ENCODE measurements at regions not wholly inside any gene's neighbourhood (a gene's known extent, or its start where the extent isn't known, plus 50 kb on each side); places are given as distances from the start of the nearest gene placed in this dataset.
"Not testable (repeated sequence)": the region's sequence is repeated elsewhere in the genome, so short reads cannot be mapped to it uniquely, and the experiment has no call there.

DNA sequence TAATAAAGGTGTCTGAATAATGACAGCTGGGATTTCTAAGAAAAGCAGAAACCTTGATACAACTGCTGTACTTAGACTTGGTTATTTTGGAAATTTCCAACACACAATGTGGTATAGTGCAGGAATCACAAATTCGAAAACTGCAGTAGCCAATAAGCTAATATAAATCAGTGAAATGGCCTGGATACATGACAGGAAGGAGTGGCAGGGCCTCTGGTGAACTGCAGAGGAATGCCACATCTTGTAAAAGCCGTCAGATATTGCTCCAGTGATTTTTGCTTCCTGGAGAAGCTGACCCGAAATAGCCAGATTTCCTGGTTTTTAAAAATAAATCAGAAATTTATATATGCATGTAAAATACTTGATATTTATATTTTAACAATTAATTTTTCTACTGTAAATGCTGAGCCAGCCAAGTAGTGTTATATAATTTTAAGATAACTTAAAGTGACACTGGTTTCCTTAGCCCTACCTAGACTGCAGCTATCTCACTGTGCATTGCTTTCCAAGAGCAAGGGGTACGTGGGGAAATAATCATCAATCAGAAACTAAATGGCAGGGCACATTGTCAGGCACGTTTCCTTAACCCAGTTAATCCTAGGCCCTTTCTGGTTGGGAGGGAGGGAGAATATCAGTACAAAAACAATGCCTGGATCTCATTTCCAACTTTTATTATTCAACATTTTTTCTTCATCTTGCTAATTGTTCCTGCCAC, 182.4 kb downstream of the RASEF start:
- TF ChIP-seq SUZ12 (IDR thresholded peaks at IDR 0.05; ENCODE audit: extremely low read depth, insufficient read depth, insufficient read length) (no peak), YY1 (IDR thresholded peaks at IDR 0.05; ENCODE audit: insufficient read depth, insufficient read length) (no peak), ZNF274 (IDR thresholded peaks at IDR 0.05; ENCODE audit: low read depth, low read length) (no peak)
- Histone ChIP-seq H3K36me3 (ENCODE audit: insufficient read depth, insufficient read length, low read length) (no peaks in the 10 kb centered on the region), H3K4me3 (ENCODE audit: insufficient read length, low read depth) (no peak overlapping the region), H3K27me3 (ENCODE audit: insufficient read depth, insufficient read length) (no peaks in the 10 kb centered on the region), H3K4me1 (ENCODE audit: insufficient read depth, insufficient read length) (peaks cover 3% of the 10 kb centered on the region), H3K9ac (ENCODE audit: insufficient read length, low read depth) (no peak overlapping the region), H3K9me3 (ENCODE audit: insufficient read depth, low read length) (no peaks in the 10 kb centered on the region)
- DNase-seq (ENCODE audit: low read depth, low spot score) = no peak

DNA sequence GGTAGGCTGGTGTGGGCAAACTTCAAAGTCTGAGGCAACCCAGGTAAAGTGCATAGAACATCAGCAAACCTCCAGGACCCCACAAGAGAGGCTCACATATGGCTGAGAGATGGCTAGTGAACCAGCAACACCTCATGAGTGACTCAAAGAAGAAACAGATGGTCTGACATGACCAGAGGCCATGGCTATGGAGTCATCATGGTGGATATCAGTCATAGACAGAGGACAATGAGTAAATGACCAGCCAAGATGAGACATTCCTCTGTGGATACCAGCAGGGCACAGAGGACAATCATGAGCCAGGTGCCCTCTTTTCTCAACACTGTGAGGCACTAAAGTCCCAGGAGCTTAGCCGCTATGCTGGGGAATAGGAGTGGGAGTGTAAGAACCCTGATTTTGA, 180.8 kb downstream of the RASEF start:
- H3K36me3 ChIP-seq (ENCODE audit: insufficient read depth, insufficient read length, low read length) = no peaks in the 10 kb centered on the region
- no peak for TF ChIP-seq YY1 (IDR thresholded peaks at IDR 0.05; ENCODE audit: insufficient read depth, insufficient read length)
- no peak for TF ChIP-seq ZNF274 (IDR thresholded peaks at IDR 0.05; ENCODE audit: low read depth, low read length)
- no peak for TF ChIP-seq SUZ12 (IDR thresholded peaks at IDR 0.05; ENCODE audit: extremely low read depth, insufficient read depth, insufficient read length)
- no peaks in the 10 kb centered on the region for H3K27me3 ChIP-seq (ENCODE audit: insufficient read depth, insufficient read length)
- no peak overlapping the region for H3K9ac ChIP-seq (ENCODE audit: insufficient read length, low read depth)
- H3K4me3 ChIP-seq (ENCODE audit: insufficient read length, low read depth) = no peak overlapping the region
- H3K4me1 ChIP-seq (ENCODE audit: insufficient read depth, insufficient read length) = peaks cover 3% of the 10 kb centered on the region
- DNase-seq (ENCODE audit: low read depth, low spot score) = no peak
- H3K9me3 ChIP-seq (ENCODE audit: insufficient read depth, low read length) = no peaks in the 10 kb centered on the region

DNA sequence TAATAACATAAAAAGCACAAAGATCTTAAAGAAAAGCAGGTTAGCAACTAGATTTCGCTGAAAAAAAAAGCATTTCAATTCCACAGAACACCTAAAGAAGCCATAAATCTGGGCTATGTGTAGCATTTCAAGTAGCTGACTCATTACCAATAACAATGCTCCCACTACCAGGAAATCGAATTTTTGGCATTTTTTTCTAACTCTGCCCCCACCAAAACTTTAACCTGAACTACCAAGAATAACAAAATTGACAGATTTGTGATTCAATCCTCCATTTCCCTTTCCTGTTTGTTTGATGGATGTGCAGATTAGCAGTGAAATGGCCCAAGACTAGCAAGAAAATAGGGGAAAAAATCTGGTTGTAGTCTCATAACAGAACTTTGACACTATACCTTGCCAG, 180.2 kb downstream of the RASEF start:
- H3K36me3 ChIP-seq (ENCODE audit: insufficient read depth, insufficient read length, low read length) = no peaks in the 10 kb centered on the region
- no peaks in the 10 kb centered on the region for H3K9me3 ChIP-seq (ENCODE audit: insufficient read depth, low read length)
- TF ChIP-seq SUZ12 (IDR thresholded peaks at IDR 0.05; ENCODE audit: extremely low read depth, insufficient read depth, insufficient read length) (no peak), YY1 (IDR thresholded peaks at IDR 0.05; ENCODE audit: insufficient read depth, insufficient read length) (no peak), ZNF274 (IDR thresholded peaks at IDR 0.05; ENCODE audit: low read depth, low read length) (no peak)
- DNase-seq (ENCODE audit: low read depth, low spot score) = no peak
- H3K27me3 ChIP-seq (ENCODE audit: insufficient read depth, insufficient read length) = no peaks in the 10 kb centered on the region
- no peak overlapping the region for H3K4me3 ChIP-seq (ENCODE audit: insufficient read length, low read depth)
- no peak overlapping the region for H3K9ac ChIP-seq (ENCODE audit: insufficient read length, low read depth)
- peaks cover 3% of the 10 kb centered on the region for H3K4me1 ChIP-seq (ENCODE audit: insufficient read depth, insufficient read length)

DNA sequence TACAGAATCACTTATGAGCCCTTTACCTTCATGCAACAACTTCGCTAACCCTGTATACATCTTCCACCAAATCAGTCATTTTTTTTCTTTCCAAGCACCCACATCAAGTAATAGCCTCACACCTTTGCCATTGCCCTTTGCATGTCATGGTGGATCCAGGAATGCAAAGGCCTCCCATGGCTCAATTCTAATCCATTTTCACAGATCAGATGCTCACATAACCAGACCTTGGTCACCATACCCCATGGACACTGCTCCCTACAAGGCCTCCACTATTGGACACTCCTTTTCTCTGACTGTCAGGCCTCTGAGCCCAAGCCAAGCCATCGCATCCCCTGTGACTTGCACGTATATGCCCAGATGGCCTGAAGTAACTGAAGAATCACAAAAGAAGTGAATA, 179.5 kb downstream of the RASEF start:
- Histone ChIP-seq H3K4me3 (ENCODE audit: insufficient read length, low read depth) (no peak overlapping the region), H3K27me3 (ENCODE audit: insufficient read depth, insufficient read length) (no peaks in the 10 kb centered on the region), H3K4me1 (ENCODE audit: insufficient read depth, insufficient read length) (peaks cover 3% of the 10 kb centered on the region), H3K36me3 (ENCODE audit: insufficient read depth, insufficient read length, low read length) (no peaks in the 10 kb centered on the region), H3K9ac (ENCODE audit: insufficient read length, low read depth) (no peak overlapping the region), H3K9me3 (ENCODE audit: insufficient read depth, low read length) (no peaks in the 10 kb centered on the region)
- DNase-seq (ENCODE audit: low read depth, low spot score) = no peak
- no peak for TF ChIP-seq YY1 (IDR thresholded peaks at IDR 0.05; ENCODE audit: insufficient read depth, insufficient read length)
- TF ChIP-seq SUZ12 (IDR thresholded peaks at IDR 0.05; ENCODE audit: extremely low read depth, insufficient read depth, insufficient read length) = no peak
- no peak for TF ChIP-seq ZNF274 (IDR thresholded peaks at IDR 0.05; ENCODE audit: low read depth, low read length)

DNA sequence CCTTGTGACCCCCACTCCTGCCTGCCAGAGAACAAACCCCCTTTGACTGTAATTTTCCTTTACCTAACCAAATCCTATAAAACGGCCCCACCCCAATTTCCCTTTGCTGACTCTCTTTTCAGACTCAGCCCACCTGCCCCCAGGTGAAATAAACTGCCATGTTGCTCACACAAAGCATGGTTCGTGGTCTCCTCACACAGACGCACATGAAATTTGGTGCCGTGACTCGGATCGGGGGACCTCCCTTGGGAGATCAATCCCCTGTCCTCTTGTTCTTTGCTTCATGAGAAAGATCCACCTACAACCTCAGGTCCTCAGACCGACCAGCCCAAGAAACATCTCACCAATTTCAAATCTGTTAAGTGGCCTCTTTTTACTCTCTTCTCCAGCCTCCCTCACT, 179.0 kb downstream of the RASEF start:
- H3K9ac ChIP-seq (ENCODE audit: insufficient read length, low read depth); H3K4me1 ChIP-seq (ENCODE audit: insufficient read depth, insufficient read length); H3K4me3 ChIP-seq (ENCODE audit: insufficient read length, low read depth); H3K36me3 ChIP-seq (ENCODE audit: insufficient read depth, insufficient read length, low read length); DNase-seq (ENCODE audit: low read depth, low spot score); H3K9me3 ChIP-seq (ENCODE audit: insufficient read depth, low read length); H3K27me3 ChIP-seq (ENCODE audit: insufficient read depth, insufficient read length): not testable (repeated sequence)

DNA sequence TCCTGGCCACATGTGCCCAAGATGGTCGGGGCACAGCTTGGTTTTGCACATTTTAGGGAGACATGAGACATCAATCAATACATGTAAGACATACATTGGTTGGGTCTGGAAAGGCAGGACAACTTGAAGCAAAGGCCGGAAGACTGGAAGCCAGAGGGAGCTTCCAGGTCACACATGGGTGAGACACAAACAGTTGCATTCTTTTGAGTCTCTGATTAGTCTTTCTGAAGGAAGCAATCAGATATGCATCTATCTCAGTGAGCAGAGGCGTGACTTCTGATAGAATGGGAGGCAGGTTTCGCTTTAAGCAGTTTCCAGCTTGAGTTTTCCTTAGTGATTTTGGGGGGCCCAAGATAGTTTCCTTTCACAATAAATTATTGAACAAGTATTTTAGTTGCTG, 172.5 kb downstream of the RASEF start:
- no peak overlapping the region for H3K9ac ChIP-seq (ENCODE audit: insufficient read length, low read depth)
- TF ChIP-seq ZNF274 (IDR thresholded peaks at IDR 0.05; ENCODE audit: low read depth, low read length) (no peak), YY1 (IDR thresholded peaks at IDR 0.05; ENCODE audit: insufficient read depth, insufficient read length) (no peak), SUZ12 (IDR thresholded peaks at IDR 0.05; ENCODE audit: extremely low read depth, insufficient read depth, insufficient read length) (no peak)

DNA sequence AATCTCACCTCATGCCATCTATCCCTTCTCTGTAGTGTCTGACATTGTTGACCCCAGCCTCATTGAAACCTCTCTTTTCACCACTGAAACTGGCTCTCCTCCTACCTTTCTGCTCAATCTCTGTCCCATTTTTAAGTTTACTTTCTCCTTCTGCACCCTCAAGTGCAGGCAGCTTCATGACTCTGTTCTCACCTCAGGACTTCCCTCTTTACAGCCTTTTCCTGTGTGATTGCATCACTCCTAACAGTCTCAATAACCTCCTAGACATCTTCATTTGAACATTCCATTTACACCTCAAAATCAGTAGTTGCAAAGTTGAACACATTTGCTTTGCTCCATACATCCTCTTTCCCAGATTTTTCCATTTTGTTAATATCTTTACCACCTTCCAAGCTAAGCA, 172.1 kb downstream of the RASEF start:
- H3K36me3 ChIP-seq (ENCODE audit: insufficient read depth, insufficient read length, low read length) = no peaks in the 10 kb centered on the region
- no peaks in the 10 kb centered on the region for H3K4me1 ChIP-seq (ENCODE audit: insufficient read depth, insufficient read length)
- no peak overlapping the region for H3K4me3 ChIP-seq (ENCODE audit: insufficient read length, low read depth)
- no peak overlapping the region for H3K9ac ChIP-seq (ENCODE audit: insufficient read length, low read depth)
- peaks cover 33% of the 10 kb centered on the region for H3K9me3 ChIP-seq (ENCODE audit: insufficient read depth, low read length)
- no peak for TF ChIP-seq SUZ12 (IDR thresholded peaks at IDR 0.05; ENCODE audit: extremely low read depth, insufficient read depth, insufficient read length)
- no peak for TF ChIP-seq YY1 (IDR thresholded peaks at IDR 0.05; ENCODE audit: insufficient read depth, insufficient read length)
- no peak for TF ChIP-seq ZNF274 (IDR thresholded peaks at IDR 0.05; ENCODE audit: low read depth, low read length)
- no peaks in the 10 kb centered on the region for H3K27me3 ChIP-seq (ENCODE audit: insufficient read depth, insufficient read length)
- DNase-seq (ENCODE audit: low read depth, low spot score) = no peak

More for the DNA sequence above, 172.5 kb downstream of the RASEF start:
- no peaks in the 10 kb centered on the region for H3K4me1 ChIP-seq (ENCODE audit: insufficient read depth, insufficient read length)
- peaks cover 33% of the 10 kb centered on the region for H3K9me3 ChIP-seq (ENCODE audit: insufficient read depth, low read length)
- no peaks in the 10 kb centered on the region for H3K27me3 ChIP-seq (ENCODE audit: insufficient read depth, insufficient read length)
- DNase-seq (ENCODE audit: low read depth, low spot score) = no peak
- H3K4me3 ChIP-seq (ENCODE audit: insufficient read length, low read depth) = no peak overlapping the region
- H3K36me3 ChIP-seq (ENCODE audit: insufficient read depth, insufficient read length, low read length) = no peaks in the 10 kb centered on the region
